Right renal pelvis (tissue), 4 donors: ENCODE measurements at regions not wholly inside any gene's neighbourhood (a gene's known extent, or its start where the extent isn't known, plus 50 kb on each side); places are given as distances from the start of the nearest gene placed in this dataset.
A peak's percentile ranks its signal among the peaks of the same experiment; 100 is the strongest.

Experiments used
- DNase-seq, 4 donors: peaks; one replicate each; pipeline ENCODE4 v3.0.0-alpha.2; 2013; ENCODE audit warnings: low read depth in 4 of 4, low spot score in 3 of 4, missing footprints in 1 of 4

GRCh38 chr6:148134592-148134991 is 208.0 kb upstream of the SASH1 start:
- DNase-seq: no peak

- DNase-seq: no peak
Measured at GRCh38 chr6:148136586-148136985, 206.1 kb upstream of the SASH1 start.

GRCh38 chr6:148137652-148138051 is 205.0 kb upstream of the SASH1 start:
- no peak for DNase-seq

- DNase-seq: no peak
Measured at GRCh38 chr6:148138573-148138972, 204.1 kb upstream of the SASH1 start.

DNA sequence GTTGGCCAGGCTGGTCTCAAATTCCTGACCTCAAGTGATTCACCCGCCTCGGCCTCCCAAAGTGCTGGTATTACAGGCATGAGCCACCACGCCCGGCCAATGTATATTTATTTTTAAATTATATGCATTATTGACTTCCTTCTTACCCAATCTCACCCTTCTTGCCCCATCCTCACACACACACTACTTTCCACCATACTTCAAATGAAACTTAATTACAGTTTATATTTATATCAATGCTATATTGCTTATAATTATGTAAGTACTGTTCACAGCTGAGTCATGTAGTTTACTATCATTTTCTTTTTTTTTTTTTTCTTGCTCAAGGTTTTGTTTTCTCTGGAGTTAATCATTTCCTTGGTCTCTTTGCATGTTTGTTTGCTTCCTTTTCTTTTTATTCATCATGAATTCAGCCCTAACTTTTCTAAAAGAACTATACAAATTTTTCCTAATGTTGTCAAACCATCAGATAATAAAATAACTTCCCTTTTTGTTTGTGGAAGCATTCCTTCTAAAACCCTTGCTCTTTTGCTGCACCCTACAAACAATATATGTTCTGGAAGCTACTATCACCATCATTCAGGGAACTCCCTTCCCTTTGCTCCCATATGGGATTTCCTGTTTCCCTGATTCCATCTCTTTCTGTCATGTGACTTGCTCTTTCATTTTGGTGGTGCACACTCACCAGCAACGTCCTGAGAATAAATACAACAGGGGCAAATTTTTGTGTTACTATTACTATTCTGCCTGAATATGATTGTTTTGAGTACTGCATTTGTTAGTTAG is 201.7 kb upstream of the SASH1 start:
- no peak for DNase-seq

DNA sequence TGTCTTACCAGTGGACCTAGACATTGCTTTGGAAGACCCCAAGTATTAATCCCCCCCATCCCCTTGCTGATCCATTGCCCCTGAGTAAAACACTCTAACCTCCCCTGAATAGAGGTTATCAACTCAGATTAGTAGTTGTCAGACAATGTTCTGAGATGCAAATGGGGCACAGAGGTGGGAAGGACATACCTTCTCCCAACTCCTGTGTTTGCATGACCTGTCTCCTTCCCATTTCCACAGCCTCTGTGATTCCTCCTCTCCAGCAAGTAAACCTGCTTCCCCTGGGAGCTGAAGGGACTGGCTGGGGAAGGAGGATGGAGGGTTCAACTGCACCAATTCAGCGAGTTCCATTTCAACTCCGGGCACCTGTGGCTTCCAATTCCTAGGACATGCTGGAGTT is 199.8 kb upstream of the SASH1 start:
- DNase-seq: no peak

DNA sequence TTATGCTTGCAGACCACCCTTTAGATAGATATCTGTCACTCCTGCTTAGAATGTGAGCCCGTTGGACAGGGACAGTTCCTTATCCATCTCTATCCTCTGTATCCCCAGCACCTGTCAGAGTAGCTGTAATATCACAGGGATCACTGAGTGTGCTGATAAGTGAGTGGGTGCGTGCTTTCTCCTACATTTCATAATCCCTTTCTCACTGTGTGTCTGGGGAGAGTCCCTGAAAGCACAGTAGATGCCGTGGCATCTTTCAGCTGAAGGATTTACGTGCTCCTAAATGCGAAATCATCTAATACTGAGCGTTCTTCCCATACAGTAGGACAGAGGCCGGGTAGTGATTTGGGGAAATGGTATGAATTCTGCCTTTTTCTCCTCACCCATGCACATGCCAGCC is 198.9 kb upstream of the SASH1 start:
- no peak for DNase-seq

DNA sequence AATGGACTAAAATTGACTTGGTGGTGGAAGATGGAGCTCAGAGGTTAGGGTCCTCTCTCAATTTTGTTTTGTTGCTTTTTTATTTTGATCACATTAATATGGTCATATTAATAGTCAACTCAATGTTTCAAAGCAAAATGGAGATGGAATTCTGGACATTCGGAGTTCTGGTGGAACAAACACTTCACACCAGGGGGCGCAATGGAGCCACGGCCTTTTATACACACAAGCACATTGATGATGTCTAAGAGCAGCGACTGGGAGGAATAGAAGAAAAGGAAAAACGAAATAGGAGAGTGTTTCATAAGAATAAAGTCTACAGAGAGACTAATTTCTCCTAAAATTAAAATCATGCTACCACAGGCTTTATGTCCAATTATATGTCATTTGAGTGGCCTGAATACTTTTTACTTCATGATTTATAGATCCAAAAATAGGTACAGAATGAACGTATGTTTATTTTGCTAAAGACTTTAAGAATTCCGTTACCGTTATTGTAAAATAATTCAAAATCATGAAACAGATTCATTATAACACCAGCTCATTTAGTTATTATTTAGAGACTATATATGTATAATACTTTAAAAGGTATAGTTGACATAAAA is 197.6 kb upstream of the SASH1 start:
- DNase-seq: peak; percentile 44 to 55 (median 50)

DNA sequence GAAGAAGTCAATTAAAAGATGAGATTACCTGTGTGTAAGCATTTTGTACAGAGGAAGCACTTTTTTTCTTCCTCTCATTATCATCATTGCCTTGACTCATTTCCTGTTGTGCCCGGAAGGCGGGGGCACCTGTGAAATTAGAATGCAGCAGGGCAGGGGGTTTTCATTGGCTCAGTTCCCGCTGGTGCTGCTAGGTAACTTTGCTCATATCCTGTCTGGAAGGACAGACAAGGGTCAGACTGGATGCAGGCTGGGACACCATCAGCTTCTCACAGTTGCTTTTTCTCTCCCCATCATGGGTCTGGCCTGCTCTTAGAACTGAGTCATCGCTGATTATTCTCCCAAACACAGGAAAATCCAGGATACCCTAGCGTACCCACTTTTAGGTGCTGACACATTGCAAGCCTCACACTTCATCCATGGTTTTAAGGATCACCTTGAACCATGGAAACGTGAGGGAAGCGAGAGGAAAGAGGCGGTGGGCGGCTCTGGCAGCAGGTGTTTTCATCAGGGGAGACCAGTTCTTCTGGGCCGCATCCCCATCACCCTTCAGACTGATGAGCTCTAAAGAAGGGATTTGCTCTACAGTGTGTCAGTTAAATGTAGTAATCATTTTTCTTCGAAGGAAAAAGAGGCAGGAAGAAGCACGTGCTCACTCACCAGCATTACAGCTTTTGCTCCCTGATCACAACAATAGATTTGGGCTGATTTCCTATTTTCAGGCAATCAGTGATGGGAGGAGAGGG is 195.7 kb upstream of the SASH1 start:
- DNase-seq: no peak

DNA sequence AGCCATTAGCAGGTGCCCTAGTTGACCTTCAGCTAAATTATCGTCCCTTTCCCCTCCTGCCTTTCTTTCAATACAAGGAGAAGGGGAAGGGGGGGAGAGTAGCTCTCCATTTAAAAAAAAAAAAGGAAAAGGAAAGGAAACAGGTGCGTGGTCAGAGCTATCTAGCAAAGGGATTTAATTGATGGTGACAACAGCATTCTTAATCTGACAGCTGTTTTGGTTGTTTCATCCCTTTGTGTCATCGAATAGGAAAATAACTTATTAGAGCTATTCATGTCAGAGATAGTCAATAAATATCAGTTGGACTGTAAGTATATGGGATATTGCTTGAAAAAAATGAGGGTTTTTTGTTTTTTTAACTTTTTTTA is 195.2 kb upstream of the SASH1 start:
- no peak for DNase-seq

DNA sequence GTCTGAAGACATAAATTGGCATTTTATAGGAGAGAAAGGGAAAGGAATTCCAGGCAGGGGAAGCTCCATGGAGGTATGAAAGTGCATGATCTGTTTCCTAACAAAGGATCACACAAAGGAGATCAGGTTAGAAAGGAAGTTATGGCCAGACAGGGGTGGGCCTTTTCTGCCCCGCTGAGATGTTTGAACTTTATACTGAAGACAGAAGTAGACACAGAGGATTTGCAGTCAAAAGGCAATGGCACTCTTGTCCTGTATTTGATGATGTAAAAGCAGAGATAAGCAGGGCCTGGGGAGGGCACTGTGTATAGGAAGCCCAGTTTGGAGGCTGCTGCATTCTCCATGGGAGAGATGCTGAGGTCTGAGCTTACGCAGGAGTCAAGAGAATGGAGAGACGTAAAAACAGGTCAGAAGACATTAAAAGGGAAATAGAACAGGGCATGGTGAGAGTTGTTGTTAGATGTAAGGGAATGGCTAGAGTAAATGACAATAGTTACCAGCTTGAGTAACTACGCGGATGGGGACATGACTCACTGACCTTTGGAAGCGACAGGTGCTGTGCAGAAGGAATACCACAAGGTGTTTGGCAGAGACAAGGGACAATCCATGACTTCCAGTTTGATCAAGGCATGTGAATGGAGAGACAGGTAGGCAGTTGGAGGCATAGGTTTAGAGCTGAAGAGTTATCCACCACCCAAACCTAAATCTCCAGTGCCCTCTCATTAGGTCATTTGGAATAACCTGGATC is 190.6 kb upstream of the SASH1 start:
- no peak for DNase-seq

GRCh38 chr6:148154668-148155067 is 188.0 kb upstream of the SASH1 start:
- no peak for DNase-seq

DNA sequence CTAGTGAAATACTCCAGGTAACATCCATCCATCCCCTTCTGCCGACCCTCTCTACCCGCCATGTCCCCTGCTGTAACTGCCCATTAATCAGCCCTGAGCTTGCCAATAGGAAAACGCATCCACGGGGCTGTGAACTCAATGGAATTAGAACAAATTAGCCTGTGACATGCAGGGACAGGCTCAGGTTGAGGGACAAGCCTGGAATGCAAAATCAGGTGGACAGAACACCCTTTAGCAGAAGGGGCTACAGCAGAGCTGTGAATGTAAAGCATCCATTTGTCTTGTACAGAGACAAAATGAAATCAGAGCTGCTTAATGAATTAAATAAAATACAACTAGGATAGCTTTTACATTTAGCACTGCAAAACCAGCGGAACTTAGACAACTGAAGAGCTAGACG is 187.3 kb upstream of the SASH1 start:
- DNase-seq: no peak

GRCh38 chr6:148157841-148158240 is 184.8 kb upstream of the SASH1 start:
- no peak for DNase-seq

DNA sequence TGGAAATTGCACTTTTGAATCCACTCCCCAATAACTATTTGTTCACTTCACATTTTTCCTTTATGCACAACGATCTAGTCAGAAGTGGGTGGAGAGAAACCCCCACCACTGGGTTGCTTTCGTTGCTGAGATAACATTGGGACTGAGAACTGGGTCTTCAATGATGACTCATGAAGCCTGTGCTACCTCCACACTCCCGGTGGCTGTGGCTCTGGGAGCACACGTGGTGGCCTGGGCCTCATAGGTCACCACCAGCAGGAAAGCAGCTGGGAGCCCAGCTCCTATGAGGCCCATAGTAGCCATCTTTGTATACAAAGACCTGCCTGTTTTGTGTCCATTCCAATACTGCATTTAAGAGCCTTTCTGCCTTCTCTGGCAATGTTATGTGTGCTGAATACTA is 178.0 kb upstream of the SASH1 start:
- DNase-seq: no peak

GRCh38 chr6:148166339-148166968 is 176.2 kb upstream of the SASH1 start:
- DNase-seq: peak; percentile 38 to 49 (median 42)

DNA sequence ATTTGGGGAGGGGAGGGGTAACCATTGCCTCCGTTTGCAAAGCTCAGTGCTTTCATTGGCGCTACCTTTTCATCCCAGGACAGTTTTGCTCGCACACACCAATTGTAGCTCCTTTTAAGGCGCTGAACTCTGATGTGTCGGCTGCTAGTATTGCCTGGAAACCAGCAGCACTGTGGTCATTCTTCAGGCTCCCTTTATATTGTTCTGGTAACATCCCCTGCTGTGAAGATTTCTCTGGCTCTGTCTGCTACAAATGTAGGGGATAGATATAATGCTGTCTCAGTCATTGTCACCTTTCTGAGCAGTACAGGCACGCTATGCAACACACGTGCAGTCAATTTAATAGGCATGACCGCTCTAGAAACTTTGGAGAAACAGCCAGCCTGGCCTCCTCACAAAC is 172.9 kb upstream of the SASH1 start:
- no peak for DNase-seq

- DNase-seq: no peak
Measured at GRCh38 chr6:148170286-148170685, 172.4 kb upstream of the SASH1 start.

GRCh38 chr6:148173548-148173947 is 169.1 kb upstream of the SASH1 start:
- DNase-seq: no peak

DNA sequence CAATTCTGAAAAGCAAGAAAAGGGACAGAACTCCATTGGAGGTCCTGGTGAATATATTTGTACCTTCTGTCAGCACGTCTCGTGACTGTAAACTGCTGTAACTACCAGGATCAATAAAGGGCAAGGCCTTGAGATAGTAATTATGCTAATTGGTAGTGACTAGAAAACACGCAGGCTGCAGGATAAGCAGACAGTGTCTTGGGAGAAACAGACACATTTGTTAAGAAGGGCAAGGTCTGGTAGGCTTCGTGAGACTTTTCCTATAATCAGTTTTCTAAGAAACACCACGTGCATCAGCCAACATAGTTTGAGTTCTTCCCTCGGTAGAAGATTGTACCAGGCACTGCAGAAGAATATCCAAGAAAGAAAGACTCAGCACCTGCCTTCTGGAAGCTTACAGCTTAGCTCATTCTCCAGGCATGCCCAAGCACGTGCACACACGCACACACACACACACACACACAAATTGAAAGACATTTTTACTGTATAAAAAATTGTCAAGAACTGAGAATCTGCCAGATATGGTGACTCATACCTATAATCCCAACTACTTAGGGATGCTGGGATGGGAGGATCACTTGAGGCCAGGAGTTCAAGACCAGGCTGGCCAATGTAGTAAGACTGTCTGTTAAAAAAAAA is 167.0 kb upstream of the SASH1 start:
- DNase-seq: no peak
